DMS53 treated with DMSO at 0.1 percent for 48 hours (cell line): ENCODE measurements at regions not wholly inside any gene's neighbourhood (a gene's known extent, or its start where the extent isn't known, plus 50 kb on each side); places are given as distances from the start of the nearest gene placed in this dataset.
"Not testable (repeated sequence)": the region's sequence is repeated elsewhere in the genome, so short reads cannot be mapped to it uniquely, and the experiment has no call there.

ENCODE experiments used
- DNase-seq: peaks from one replicate; lab custom pipeline; 2025; ENCODE audit not compliant: unreplicated experiment; lab: John Stamatoyannopoulos, UW

- DNase-seq, result no peak
Observed at GRCh38 chrX:138014577-138014976, 448.6 kb downstream of the ZIC3 start.

DNA sequence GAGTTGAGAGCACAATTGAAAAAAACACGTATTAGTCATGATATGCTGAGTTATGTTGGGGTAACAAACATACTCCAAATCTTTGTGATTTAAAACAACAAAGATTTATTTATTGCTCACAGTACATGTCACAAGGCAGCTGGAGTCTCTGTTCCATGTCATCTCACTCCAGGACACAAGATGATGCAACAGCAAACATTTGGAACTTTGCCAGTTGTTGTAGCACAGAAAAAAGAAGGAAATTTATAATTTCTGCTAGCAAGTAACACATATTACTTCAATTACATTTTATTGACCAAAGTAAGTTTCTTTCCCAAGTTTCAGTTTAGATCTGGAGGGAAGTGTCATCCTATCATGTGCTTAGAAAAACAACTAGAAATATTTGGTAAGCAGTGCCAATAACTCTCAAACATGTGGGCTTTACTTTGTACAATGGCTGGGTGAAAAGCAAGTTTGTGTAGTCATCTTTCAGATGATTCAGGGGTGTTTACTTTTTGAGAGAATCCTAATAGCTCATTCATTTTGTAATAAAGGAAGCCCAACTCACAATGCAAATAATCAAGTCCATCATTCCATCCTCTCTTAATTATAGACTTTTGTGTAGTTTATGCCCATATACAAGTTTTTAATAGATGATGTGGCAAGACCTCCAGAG, 452.3 kb downstream of the ZIC3 start:
- peak; percentile 72 for DNase-seq

- DNase-seq, result no peak
Observed at GRCh38 chrX:138020941-138021340, 455.0 kb downstream of the ZIC3 start.

DNA sequence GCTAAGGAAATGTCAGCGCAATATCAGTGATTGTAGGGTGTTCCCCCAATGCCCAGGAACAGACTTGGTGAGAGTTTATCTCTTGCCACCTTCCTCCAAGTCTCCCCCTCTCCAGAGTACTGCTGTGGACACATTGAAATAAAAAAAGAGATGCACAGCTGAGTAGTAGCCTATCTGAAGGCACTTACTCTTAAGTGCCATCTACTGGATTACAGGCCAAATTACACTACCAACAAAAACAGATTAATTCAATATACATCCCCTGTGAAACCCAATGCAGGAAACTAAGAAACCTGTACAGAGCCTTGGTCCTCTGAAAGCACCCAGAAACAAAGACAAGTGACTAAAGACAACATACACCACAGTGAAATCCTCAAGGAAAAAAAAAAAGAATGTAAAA, 460.3 kb downstream of the ZIC3 start:
- DNase-seq, result peak; percentile 28

DNA sequence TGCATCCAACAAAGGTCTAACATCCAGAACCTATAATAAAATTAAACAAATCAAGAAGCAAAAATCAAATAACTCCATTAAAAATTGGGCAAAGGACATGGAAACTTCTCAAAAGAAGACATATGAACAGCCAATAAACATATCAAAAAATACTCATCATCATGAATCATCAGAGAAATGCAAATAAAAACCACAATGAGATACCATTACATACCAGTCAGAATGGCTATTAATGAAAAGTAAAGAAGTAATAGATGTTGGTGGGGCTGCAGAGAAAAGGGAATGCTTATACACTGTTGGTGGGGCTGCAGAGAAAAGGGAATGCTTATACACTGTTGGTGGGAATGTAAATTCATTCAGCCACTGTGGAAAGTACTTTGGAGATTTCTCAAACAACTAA, 465.8 kb downstream of the ZIC3 start:
- no peak for DNase-seq

DNA sequence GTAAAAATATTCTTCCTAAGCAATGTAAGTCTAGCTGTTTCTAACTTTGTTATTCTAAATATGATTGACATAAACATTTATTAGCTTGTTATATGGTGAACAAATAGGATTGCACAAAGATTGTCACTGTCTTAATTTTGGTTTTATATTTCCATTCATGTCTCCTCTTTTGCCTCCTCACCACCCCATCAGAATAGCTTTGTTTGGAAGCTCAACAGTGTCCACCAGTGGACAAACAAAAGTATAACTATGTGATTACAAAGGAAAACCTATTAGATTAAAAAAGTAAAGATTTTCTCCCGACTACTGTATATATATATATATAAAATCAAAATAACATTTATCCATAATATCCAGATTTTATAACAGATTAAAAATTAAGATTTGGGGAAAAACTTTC, 468.2 kb downstream of the ZIC3 start:
- peak; percentile 17 for DNase-seq

GRCh38 chrX:138037548-138037947, 471.6 kb downstream of the ZIC3 start:
- no peak for DNase-seq

DNA sequence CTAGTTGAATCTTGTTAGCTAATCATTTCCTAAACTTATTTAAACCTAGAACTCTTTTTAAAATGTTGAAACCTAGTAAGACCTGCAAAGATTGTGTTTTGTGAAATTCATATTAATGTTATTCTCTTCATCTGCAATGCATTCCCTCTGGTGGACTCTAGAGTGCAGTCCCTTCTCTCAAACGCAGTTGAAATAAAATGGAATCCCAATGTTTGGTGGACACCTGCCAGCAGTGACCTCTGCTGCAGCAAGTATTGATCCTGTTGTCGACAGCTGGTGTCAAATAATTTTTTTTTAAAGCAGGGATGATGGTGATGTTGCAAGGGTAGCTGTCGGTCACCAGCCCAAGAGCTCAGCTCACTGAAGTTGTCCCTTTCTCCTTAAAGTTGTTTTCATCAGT, 492.0 kb downstream of the ZIC3 start:
- DNase-seq, result no peak

DNA sequence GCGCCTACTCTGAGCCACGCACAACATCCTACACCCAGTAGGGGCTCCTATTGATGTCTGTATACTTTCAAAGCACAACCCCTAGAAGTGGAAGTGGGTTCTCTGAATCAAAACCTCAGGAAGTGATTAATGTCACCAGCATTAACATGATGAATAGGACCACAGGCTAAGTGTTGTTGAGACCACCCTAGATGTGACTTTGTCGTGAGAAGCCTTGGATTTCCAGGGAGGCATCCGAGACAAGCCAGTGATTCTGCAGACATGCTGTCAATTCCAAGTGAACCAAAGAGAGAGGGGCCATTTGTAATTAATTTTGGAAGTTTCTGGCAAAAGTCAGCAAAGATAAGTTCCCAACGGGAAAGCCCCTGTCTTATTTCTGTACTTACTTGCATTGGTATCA, 493.0 kb downstream of the ZIC3 start:
- no peak for DNase-seq

- DNase-seq, result no peak
Observed at GRCh38 chrX:138067415-138067814, 501.5 kb downstream of the ZIC3 start.

GRCh38 chrX:138073626-138074025, 507.7 kb downstream of the ZIC3 start:
- DNase-seq, result no peak

- no peak for DNase-seq
Observed at GRCh38 chrX:138082251-138082650, 516.3 kb downstream of the ZIC3 start.

DNA sequence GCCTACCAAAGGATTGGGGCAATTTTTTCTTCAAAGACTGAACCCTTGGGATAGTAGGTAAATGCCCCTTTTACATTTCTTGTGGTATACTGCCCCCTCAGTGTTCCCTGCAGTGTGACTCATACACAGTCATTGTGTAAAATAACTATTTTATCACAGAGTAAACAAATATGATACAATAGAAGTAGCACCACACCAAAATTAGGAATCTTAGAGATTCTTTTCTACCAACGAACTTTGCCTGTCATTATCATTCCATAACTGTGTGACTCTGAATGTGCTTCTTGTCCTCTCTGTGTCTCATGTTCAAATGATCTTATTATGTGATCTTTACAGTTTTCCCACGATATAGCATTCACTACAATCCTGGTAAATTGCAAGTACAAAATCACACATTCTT, 517.0 kb downstream of the ZIC3 start:
- no peak for DNase-seq

DNA sequence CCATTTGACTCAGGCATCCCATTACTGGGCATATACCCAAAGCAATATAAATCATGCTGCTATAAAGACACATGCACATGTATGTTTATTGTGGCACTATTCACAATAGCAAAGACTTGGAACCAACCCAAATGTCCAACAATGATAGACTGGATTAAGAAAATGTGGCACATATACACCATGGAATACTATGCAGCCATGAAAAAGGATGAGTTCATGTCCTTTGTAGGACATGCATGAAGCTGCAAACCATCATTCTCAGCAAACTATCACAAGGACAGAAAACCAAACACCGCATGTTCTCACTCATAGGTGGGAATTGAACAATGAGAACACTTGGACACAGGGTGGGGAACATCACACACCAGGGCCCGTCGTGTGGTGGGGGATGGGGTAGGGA, 545.0 kb downstream of the ZIC3 start:
- DNase-seq, result not testable (repeated sequence)

- DNase-seq, result no peak
Observed at GRCh38 chrX:138127314-138127713, 561.4 kb downstream of the ZIC3 start.

DNA sequence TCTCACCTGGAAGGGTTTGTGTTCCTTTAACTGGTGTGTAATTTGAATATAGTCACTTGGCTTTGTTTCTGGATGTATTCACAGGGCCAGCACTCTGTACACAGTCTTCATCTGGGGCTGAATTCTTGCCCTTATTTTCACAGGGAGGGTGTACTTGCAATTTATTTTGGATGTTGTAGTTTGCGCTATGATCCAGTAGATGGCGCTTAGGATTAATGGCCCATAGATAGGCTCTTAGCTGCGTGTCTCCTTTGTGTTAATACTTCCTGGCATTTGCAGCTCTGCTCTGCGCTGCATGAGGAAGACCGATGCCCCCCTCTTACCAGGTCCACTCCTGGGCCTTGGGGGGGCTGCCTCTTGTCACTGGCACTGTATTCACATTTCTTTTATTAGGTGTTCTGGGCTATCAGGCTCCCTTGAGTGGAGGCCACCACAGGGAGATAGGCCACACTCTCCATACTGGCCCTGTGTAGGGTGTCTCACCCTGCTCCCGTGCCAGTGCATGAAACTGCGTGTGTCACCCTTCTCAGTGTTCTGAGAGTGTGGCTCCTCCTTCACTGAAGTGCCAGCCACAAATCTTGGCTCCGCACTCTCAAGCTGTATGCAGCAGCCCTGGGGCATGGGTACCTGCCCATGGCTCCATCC, 562.2 kb downstream of the ZIC3 start:
- peak; percentile 64 for DNase-seq

DNA sequence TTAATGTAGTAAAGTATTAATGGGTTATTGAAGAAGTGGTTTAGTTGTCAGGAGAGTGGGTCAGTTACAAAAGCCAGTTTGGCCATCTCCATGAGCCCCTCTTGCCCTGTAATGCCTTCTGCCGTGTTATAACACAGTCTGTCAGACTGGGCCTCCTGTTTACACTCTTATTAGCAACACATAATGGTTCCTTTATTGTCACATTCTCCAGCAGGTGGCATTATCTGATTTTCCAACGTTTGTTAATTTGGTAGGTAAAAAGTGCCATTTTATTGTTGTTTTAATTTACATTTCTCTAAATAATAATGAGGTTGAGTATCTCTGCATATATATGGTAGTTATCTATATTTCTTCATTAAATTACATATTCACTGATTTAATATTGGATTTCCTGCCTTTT, 560.8 kb downstream of the FGF13 start:
- DNase-seq, result peak; percentile 6

DNA sequence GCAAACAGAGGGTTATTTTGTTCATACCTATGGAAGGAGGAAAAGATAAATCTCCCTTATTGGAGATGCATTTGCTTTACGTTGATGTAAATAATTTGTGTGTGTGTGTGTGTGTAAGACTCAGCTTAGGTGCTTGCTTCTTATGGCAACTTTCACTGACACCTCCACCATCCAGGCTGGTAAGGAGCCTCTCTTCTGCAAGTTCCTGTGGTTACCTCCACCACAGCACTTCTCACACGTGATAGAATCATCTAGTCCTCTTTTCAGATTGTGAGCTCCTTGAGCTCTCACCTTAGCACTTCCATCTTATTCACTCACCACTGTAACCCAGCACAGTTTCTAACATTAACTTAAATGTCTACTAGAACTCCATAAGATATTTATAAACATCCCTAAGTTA, 553.7 kb downstream of the FGF13 start:
- DNase-seq, result no peak

GRCh38 chrX:138191998-138192397, 519.5 kb downstream of the FGF13 start:
- DNase-seq, result peak; percentile 3

- no peak for DNase-seq
Observed at GRCh38 chrX:138229718-138230117, 481.8 kb downstream of the FGF13 start.

GRCh38 chrX:138240266-138240665, 471.3 kb downstream of the FGF13 start:
- DNase-seq, result no peak

DNA sequence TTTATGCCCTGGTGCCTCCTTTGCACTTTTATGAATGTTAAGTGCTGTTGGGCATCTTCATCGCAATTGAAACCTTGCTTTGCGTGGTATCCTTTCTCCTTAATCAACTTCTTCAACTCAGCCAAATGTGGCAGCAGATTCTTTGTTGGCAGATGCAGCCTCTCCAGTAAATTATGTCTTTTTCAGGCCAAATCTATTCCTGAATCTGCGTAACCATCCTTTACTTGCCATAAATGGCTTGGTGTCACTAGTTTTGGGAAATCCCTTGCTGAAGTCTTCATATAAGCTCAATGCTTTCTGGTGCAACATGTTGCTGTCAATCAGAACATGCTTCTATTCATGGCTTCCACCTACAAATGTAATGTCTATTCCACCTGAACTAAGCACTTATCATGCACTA, 457.5 kb downstream of the FGF13 start:
- DNase-seq, result no peak

GRCh38 chrX:138255373-138255772, 456.1 kb downstream of the FGF13 start:
- DNase-seq, result no peak
